GM06990 (cell line): ENCODE measurements at regions not wholly inside any gene's neighbourhood (a gene's known extent, or its start where the extent isn't known, plus 50 kb on each side); places are given as distances from the start of the nearest gene placed in this dataset.

Source experiments
- DNase-seq: peaks from one replicate; pipeline ENCODE4 v3.0.0-alpha.2; 2011; ENCODE audit not compliant: insufficient read length; ENCODE audit errors: extremely low read depth
- H3K27me3 ChIP-seq: replicated peaks from 2 replicates; pipeline ENCODE4 v1.6.0; 2011; ENCODE audit warnings: low read length; ENCODE audit not compliant: control insufficient read depth, insufficient read depth
- H3K36me3 ChIP-seq: 2 replicates; pipeline ENCODE4 v1.5.1; 2011; ENCODE audit warnings: low read length; ENCODE audit not compliant: control insufficient read depth, insufficient read depth
- H3K4me3 ChIP-seq: replicated peaks from 2 replicates; pipeline ENCODE4 v1.5.1; 2011; ENCODE audit warnings: low read depth, mild to moderate bottlenecking, control low read depth, low read length
- TF ChIP-seq, protein P1 (sequence below): IDR thresholded peaks from 2 replicates; pipeline ENCODE4 v1.5.1; 2011; ENCODE audit warnings: low read length, control low read depth, mild to moderate bottlenecking, inconsistent platforms; ENCODE audit not compliant: insufficient read depth, poor library complexity, severe bottlenecking

DNA sequence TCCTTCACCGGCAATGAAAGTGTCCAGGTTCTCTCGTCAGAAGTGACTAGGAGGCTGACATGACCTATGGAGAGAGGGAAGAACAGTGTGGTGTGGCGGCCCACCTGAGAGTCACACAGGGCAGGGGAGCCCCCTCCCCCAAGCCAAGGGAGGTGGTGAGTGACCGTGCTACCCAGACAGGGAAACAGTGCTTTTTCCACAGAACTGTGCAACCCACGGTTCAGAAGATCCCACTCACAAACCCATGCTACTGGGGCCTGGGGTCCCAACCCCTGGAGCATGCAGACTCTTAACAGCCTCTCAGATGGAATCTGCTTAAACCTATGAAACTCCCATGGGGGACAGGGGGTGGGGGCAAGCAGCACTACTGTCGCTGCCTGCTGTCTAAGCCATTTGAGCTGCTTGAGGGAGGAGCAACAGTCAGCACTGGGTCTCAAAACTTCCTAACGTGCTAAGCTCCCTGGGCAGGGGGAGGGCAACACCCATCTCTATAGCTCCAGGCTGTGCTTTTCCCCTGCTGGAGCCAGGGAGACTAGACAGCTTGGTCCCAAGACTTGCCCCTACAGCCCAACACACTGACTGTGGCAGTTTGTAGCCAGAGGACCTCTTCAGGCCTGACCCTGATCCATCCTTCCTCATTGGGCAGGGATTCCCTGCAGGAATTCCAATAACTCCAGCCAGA is 850.4 kb upstream of the AADAT start:
- H3K27me3 ChIP-seq, result no peaks in the 10 kb centered on the region
- TF ChIP-seq, protein P1, sequence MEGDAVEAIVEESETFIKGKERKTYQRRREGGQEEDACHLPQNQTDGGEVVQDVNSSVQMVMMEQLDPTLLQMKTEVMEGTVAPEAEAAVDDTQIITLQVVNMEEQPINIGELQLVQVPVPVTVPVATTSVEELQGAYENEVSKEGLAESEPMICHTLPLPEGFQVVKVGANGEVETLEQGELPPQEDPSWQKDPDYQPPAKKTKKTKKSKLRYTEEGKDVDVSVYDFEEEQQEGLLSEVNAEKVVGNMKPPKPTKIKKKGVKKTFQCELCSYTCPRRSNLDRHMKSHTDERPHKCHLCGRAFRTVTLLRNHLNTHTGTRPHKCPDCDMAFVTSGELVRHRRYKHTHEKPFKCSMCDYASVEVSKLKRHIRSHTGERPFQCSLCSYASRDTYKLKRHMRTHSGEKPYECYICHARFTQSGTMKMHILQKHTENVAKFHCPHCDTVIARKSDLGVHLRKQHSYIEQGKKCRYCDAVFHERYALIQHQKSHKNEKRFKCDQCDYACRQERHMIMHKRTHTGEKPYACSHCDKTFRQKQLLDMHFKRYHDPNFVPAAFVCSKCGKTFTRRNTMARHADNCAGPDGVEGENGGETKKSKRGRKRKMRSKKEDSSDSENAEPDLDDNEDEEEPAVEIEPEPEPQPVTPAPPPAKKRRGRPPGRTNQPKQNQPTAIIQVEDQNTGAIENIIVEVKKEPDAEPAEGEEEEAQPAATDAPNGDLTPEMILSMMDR, result no peak
- no peaks in the 10 kb centered on the region for H3K36me3 ChIP-seq
- DNase-seq, result no peak
- no peak overlapping the region for H3K4me3 ChIP-seq

DNA sequence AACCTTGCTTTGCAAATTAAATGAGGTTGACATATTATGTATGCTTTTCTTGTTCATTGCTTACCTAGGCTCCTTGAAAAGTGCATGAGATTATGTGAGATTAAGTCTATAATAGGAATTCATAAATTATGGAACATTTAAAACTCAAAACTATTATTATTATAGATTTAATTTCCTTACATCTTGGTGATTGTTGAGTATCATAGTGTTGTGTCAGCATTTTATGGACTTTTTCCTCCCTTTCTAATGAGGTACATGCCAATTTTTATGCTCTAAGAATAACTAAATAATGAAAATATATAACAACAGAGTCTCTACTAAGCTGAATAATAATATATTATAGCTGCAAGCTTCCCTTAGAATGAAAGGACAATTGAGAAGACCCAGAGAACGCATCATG is 848.8 kb upstream of the AADAT start:
- DNase-seq, result no peak
- no peaks in the 10 kb centered on the region for H3K36me3 ChIP-seq
- no peaks in the 10 kb centered on the region for H3K27me3 ChIP-seq
- TF ChIP-seq, protein P1, result no peak
- no peak overlapping the region for H3K4me3 ChIP-seq

DNA sequence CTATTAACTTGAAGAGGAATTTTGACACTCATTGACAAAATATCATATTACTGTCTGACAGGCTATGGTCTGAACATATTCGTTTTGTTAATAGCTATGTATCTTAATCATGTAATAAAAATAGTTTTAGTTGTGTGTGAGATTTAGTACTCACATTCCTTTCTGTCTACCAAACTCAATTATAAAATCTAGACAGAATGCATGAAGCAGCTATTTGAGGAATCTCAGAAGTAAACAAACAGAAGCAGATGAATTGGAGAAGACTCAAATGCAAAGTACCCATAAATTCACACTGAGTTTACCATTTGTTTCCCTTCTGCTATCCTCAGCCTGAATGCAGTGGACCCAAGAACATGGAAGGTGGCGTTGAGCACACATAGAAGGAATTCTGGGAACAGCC is 841.6 kb upstream of the AADAT start:
- TF ChIP-seq, protein P1, result no peak
- no peak for DNase-seq
- Histone ChIP-seq H3K4me3 (no peak overlapping the region), H3K27me3 (no peaks in the 10 kb centered on the region), H3K36me3 (no peaks in the 10 kb centered on the region)

DNA sequence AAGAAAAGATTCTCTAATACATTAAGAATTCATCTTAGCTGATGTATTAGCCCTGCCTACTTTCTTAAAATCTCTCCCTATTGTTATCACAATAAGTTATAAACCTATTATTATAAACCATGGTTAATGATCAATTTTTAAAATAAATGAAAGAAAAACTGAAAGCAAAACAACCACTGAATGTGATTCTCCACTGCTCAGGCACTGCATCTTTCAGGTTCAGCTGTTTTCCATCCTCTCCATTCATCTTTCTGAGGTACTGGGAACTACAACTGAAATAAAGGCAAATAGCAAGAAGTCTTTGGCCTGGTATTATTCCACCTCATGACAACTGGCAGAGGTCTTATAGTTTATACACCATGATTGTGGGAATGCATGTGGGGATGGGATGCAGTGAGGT is 798.9 kb upstream of the AADAT start:
- no peaks in the 10 kb centered on the region for H3K36me3 ChIP-seq
- no peak overlapping the region for H3K4me3 ChIP-seq
- TF ChIP-seq, protein P1, result no peak
- no peak for DNase-seq
- no peaks in the 10 kb centered on the region for H3K27me3 ChIP-seq

DNA sequence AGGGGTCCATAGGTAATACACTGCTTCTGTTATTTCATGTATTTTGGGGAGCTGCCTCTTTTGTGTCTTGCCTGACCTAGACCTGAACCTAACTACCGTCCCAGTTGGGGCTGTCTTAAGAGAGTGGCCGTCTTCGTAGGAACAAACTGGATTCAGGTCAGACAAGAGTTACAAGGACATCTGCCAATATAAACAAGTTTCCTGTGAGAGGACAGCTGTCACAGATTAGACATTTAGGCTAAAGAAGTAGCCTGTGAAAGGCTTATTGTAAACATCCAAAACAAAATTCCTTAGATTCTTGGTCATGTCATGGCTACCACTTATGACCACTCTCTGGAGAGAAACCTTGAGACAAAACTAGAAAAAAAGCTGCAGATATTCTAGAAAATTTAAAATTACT is 797.6 kb upstream of the AADAT start:
- Histone ChIP-seq H3K36me3 (no peaks in the 10 kb centered on the region), H3K27me3 (no peaks in the 10 kb centered on the region), H3K4me3 (no peak overlapping the region)
- no peak for DNase-seq
- TF ChIP-seq, protein P1, result no peak
